Fibroblast of lung (primary cell): ENCODE measurements at regions not wholly inside any gene's neighbourhood (a gene's known extent, or its start where the extent isn't known, plus 50 kb on each side); places are given as distances from the start of the nearest gene placed in this dataset.
A peak's percentile ranks its signal among the peaks of the same experiment; 100 is the strongest.

ENCODE experiments used
- DNase-seq, 2 donors: peaks; one replicate each; pipeline versions ENCODE4 v3.0.0 to v3.0.0-alpha.2; 2010; ENCODE audit warnings: low read depth in 2 of 2
- H2AFZ ChIP-seq: 2 replicates; pipeline ENCODE4 v1.5.1; 2012; ENCODE audit warnings: low read length, control low read depth, inconsistent platforms
- H3K27ac ChIP-seq: 2 replicates; pipeline ENCODE4 v1.5.1; 2011; ENCODE audit warnings: low read length, control low read depth; ENCODE audit not compliant: insufficient read depth
- H3K27me3 ChIP-seq: 2 replicates; pipeline ENCODE4 v1.5.1; 2011; ENCODE audit warnings: mild to moderate bottlenecking, low read length; ENCODE audit not compliant: control insufficient read depth, insufficient read depth
- H3K36me3 ChIP-seq: 2 replicates; pipeline ENCODE4 v1.5.1; 2011; ENCODE audit warnings: low read length; ENCODE audit not compliant: control insufficient read depth, insufficient read depth
- H3K4me1 ChIP-seq: 2 replicates; pipeline ENCODE4 v1.5.1; 2011; ENCODE audit warnings: low read length; ENCODE audit not compliant: control insufficient read depth, insufficient read depth; ENCODE audit errors: extremely low read depth
- H3K4me2 ChIP-seq: 2 replicates; pipeline ENCODE4 v1.5.1; 2011; ENCODE audit warnings: low read length, control low read depth; ENCODE audit not compliant: insufficient read depth; ENCODE audit errors: extremely low read depth
- H3K4me3 ChIP-seq, 4 experiments: fragments of 200-600 bp in 1 of 4; sonication (generic) in 1 of 4; replicated peaks in 1 of 4; 2 replicates each; pipeline ENCODE4 v1.5.1; 2011 to 2016; ENCODE audit warnings: low read length in 4 of 4, low read depth in 3 of 4, mild to moderate bottlenecking in 3 of 4, control low read depth in 2 of 4, inconsistent platforms in 1 of 4, mixed read lengths in 1 of 4; ENCODE audit not compliant: insufficient read depth in 1 of 4; ENCODE audit errors: control extremely low read depth in 1 of 4
- H3K79me2 ChIP-seq: 2 replicates; pipeline ENCODE4 v1.5.1; 2012; ENCODE audit warnings: mild to moderate bottlenecking, low read length, inconsistent platforms; ENCODE audit not compliant: control insufficient read depth, insufficient read depth
- H3K9ac ChIP-seq: 2 replicates; pipeline ENCODE4 v1.5.1; 2011; ENCODE audit warnings: mild to moderate bottlenecking, low read length, control low read depth; ENCODE audit not compliant: insufficient read depth
- H3K9me3 ChIP-seq: 2 replicates; pipeline ENCODE4 v1.5.1; 2012; ENCODE audit warnings: low read depth, low read length; ENCODE audit not compliant: control insufficient read depth, insufficient read depth
- H4K20me1 ChIP-seq: 2 replicates; pipeline ENCODE4 v1.5.1; 2011; ENCODE audit warnings: low read length; ENCODE audit not compliant: control insufficient read depth, insufficient read depth; ENCODE audit errors: extremely low read depth
- CTCF ChIP-seq, 2 donors: IDR thresholded peaks in 1 of 2; conservative IDR thresholded peaks in 1 of 2; 1 replicate in 1 of 2; 2 replicates in 1 of 2; pipeline ENCODE4 v1.5.1; 2011 to 2012; ENCODE audit warnings: low read length in 2 of 2, control low read depth in 1 of 2, inconsistent platforms in 1 of 2, low read depth in 1 of 2, mild to moderate bottlenecking in 1 of 2
- EZH2 ChIP-seq: IDR thresholded peaks from 2 replicates; pipeline ENCODE4 v1.5.1; 2012; ENCODE audit warnings: low read length, control low read depth, mild to moderate bottlenecking; ENCODE audit errors: missing control alignments

DNA sequence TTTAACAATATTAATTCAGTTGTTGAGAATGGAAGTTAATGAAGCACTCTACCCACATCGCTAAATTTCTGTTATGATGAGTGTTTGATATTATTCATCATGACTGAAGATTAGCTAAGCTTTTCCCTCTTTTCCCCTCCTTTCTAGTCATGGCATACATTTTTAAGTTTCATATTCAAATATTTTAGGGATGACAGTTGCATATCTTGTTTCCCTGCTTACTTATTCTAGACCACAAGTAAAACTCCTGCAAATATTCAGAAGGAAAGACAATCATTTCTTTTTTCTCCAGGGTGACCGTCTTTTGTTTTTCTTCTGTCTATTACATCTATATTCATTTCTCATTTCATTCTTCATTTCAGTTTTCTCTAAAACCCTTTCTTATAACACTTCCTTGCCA, 906.0 kb downstream of the ADGRL2 start:
- H2AFZ ChIP-seq: no peak overlapping the region
- no peaks in the 10 kb centered on the region for H3K27me3 ChIP-seq
- no peak for TF ChIP-seq CTCF (conservative IDR thresholded peaks at IDR 0.05 in 1 of 2, IDR thresholded peaks at IDR 0.05 in 1 of 2; ENCODE audit: low read depth in 1 of 2, low read length in 2 of 2)
- TF ChIP-seq EZH2: no peak
- no peaks in the 10 kb centered on the region for H3K36me3 ChIP-seq
- no peaks in the 10 kb centered on the region for H3K4me1 ChIP-seq
- H3K79me2 ChIP-seq: no peaks in the 10 kb centered on the region
- H3K4me2 ChIP-seq: no peak overlapping the region
- no peaks in the 10 kb centered on the region for H3K9me3 ChIP-seq
- peak; percentile 47 to 50 for DNase-seq
- H3K9ac ChIP-seq: no peak overlapping the region
- no peak overlapping the region for H3K27ac ChIP-seq
- H4K20me1 ChIP-seq: no peaks in the 10 kb centered on the region
- no peak overlapping the region for H3K4me3 ChIP-seq

DNA sequence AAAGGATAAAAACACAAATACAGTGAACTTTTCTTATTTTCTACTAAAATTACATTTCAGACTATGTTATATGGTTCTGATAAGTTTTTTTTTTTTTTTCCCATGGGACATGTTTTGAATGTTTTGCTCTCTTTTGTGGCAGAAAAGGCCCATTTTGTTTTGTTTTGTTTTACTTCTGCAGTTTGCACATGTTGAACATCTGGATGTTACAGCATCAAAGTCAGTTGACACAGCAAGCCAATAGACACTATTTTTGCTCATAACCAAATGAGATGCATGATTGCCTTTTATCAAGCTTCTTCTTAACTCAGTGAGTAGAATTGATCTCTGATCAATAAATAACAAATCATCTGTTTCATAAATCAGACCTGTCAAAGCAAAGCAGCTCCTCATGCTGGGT, 904.2 kb downstream of the ADGRL2 start:
- Histone ChIP-seq H3K4me2 (no peak overlapping the region), H2AFZ (no peak overlapping the region), H3K9ac (no peak overlapping the region), H3K79me2 (no peaks in the 10 kb centered on the region), H3K4me1 (no peaks in the 10 kb centered on the region), H3K36me3 (no peaks in the 10 kb centered on the region), H3K9me3 (no peaks in the 10 kb centered on the region), H4K20me1 (no peaks in the 10 kb centered on the region), H3K27ac (no peak overlapping the region), H3K27me3 (no peaks in the 10 kb centered on the region), H3K4me3 (no peak overlapping the region)
- peak in 1 of 2 donors; percentile 46 for DNase-seq
- TF ChIP-seq EZH2: no peak
- no peak for TF ChIP-seq CTCF (conservative IDR thresholded peaks at IDR 0.05 in 1 of 2, IDR thresholded peaks at IDR 0.05 in 1 of 2; ENCODE audit: low read depth in 1 of 2, low read length in 2 of 2)

DNA sequence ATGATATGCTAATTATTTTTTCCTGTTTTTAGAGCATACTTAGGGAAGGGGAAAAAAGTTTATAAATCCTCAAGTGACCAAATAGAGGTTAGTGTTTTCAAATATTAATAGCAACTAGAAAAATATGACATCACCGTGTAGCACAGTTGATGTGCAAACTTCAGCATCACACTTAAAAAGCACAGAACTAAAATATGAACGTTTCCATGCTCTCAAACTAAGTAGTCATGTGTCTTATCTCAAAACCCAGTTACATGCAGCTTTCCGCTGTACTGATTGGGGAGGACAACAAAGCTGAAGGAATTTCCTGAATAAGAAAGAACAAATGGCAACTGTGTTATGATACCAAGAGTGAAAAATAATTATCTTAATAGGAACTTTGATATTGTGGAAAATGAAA, 903.7 kb downstream of the ADGRL2 start:
- no peaks in the 10 kb centered on the region for H4K20me1 ChIP-seq
- H3K27ac ChIP-seq: no peak overlapping the region
- H2AFZ ChIP-seq: peak overlapping the region; percentile 28
- no peak overlapping the region for H3K9ac ChIP-seq
- no peaks in the 10 kb centered on the region for H3K9me3 ChIP-seq
- H3K4me3 ChIP-seq: no peak overlapping the region
- DNase-seq: no peak
- H3K36me3 ChIP-seq: no peaks in the 10 kb centered on the region
- no peaks in the 10 kb centered on the region for H3K27me3 ChIP-seq
- no peaks in the 10 kb centered on the region for H3K4me1 ChIP-seq
- no peak for TF ChIP-seq CTCF (conservative IDR thresholded peaks at IDR 0.05 in 1 of 2, IDR thresholded peaks at IDR 0.05 in 1 of 2; ENCODE audit: low read depth in 1 of 2, low read length in 2 of 2)
- TF ChIP-seq EZH2: no peak
- no peaks in the 10 kb centered on the region for H3K79me2 ChIP-seq
- H3K4me2 ChIP-seq: no peak overlapping the region
